ENCODE measurements at regions not wholly inside any gene's neighbourhood (a gene's known extent, or its start where the extent isn't known, plus 50 kb on each side); places are given as distances from the start of the nearest gene placed in this dataset.

DNA sequence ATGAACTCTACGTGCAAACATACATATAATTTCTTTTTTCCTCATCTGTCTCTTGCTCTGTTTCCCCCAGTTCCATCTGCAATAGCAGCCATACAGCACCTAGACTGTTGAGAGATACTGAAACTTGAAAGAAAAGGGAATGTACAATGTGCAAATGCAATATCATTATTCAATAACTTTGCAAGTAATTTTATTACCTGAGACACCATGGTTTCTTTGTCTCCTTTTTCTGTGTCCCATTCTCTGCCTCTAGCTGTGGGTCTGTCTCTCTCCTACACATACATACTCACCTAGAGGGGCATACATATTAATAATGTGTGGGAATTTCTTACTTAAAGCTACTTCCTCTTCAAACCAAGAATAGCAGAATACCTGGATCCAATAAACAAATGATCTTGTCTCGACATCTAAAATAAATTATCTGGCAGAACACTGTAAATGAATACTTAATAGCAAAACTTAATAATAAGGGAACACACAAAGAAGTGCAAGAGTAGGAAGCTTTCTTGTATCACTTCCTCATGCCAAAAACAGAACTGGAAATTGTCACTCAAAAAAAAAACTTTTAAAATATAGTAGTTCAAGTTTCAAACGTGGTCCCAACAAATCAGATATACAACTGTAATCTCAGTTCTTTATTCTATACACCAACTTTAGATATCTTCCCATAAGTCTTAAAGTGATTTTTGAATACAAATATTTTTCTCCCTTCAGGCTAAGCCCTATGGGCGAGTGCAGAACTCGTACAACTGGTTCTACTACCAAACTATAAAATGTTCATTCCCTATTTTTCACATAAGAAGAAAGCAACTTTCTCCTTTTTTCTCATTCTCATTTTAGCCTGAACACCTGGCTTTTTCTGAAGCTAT, 194.6 kb downstream of the NRIP1 start:
- no peak for DNase-seq

DNA sequence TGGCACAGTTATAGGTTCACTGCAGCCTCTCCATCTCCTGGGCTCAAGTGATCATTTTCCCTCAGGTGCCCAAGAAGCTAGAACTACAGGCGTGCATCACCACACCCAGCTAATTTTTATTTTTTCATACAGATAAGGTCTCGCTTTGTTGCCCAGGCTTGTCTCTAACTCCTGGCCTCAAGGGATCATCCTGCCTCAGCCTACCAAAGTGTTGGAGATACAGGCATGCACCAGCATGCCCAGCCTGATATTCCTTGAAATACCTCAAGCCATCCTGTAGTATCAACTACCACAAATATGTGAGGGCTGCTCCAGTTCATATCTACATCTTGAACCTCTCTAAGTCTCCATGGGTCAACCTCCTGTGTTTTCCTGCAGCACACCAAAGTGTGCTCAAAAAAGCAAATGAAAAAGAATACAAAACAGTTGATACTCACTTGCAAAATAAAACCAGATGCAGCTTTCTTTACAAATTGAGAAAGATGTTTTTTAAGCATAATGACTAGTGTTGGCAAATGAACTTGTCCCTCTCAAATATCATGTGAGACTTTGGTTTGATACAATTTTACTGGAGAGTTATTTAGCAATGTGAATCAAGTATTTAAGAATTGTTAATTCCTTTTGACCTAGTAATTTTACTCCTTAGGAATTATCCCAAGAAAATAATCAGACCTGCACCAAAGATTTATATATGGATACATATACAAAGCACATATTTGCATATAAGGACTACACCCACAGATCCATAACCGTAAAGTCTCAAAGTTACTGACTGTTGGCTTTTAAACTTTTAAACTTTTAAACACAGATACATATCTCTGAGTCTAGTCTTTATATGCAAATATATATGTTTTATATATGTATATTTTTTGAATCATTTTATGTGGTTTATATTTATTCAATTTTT, 197.7 kb downstream of the NRIP1 start:
- no peak for DNase-seq

DNA sequence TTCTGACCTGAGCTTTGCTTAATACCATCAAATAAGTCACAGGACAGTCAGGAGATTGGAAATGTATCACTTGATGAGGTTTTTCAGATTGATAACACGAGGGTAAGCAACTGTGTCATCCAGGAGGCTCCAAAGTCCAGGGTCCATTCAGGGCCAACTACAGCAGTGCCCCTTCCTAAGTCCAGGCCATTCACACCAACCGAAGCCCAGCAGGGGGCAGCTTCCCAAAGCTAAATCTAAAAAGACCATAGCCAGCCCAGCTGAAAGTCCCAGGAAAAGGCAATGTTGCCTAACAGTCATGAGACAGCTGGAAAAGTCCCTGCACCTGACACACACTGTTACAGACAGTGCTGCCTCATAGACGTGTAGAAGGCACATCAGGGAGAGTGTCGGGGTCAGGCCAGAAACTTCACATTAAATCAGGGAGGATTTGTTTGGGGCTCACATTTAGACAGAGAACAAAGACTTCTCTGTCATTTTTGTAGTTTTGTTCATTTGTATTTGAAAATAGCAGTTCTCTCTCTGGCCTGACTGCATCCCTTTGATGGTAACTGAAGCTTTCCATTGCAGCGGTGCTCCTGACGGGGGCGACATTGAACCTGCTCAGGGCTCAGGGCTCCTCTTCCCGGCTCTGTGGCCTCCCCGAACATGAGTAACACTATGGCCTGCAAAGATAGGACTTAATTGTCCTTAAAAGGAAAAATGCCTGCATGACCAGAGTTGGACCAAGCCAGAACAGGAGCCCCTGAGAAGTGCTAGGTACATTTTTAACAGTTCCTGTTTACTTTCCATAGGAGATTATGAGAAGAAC, 200.4 kb downstream of the NRIP1 start:
- peak; percentile 9 to 25 for DNase-seq

DNA sequence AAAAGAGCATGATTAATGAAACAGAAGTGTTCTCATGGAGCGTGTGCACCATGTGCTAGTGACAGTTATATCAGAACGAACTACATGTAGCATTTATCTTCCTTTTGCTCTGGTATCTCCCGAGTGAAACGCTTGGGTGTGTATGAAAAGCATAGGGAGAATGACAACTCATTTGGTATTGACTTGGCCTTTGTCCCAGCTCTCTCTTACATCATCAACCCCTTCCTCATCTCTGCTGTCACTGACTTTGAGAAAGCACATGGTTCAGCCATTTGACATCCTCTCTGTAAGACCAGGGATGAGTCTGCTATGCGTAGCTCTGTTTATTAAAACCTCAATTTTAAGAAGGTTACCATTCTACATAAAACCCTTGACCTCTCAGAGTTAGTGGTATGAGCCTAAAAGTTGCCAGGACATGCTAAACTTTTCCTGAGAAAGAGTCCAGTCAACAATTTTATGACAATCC, 201.0 kb downstream of the NRIP1 start:
- no peak for DNase-seq

DNA sequence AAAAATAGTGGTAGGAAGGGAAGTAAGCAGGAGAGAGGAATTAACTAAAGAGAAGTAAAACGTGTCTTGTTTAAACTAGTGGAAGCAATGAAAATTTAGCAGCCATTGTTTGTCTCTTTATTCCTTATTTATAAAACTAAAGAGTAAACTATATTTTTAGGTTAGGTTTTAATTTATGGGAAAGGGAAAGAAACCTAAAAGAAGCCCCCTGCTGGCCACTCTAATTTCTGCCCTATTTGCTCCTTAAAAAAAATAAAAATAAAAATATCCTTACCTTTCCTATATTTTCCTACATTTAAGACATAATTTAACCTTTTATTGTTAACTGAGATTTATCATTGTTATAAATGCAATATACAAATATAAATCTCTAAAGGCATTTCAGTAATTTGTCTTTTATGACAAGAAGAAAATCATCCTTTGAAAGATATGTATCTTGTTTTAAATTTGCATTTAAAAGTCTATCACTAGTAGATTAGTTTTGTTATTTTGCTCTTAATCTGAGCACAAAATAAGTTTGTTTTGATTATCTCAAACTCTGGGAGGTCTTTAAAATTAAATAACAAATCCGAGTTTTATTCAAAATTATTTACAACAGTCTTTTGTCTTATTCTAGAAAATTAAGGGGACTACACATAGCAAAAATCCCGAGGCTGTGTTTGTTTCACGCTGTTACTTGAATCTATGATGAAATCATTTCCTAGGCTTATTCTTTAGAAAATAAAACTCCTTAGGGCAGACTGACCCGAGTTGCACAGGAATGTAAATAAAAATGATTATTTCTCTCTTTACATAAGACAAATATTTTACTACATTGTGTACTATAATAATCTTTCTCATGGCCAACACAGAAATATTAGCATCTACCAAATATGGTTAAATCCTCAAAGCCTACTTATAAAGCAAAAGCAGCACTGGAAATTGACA, 201.7 kb downstream of the NRIP1 start:
- DNase-seq: peak; percentile 6 to 19

DNA sequence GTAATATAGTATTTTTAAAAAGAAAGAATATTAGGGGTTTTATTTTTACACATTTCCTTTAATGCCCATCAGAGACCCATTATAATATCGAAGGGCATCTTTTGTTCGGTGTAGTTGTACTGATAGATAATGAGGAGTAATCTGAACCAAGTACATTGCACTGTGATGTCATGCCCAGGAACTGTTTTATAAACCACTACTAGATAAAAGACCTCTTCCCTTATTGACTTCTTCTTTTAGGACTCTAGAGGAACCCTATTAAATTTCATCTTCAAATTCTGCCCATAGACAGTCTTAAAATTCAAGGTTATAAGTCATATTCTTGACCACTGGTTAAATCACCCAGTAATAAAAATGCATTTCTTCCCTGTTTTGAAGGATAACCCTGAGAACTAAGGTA, 206.5 kb downstream of the NRIP1 start:
- DNase-seq: no peak

DNA sequence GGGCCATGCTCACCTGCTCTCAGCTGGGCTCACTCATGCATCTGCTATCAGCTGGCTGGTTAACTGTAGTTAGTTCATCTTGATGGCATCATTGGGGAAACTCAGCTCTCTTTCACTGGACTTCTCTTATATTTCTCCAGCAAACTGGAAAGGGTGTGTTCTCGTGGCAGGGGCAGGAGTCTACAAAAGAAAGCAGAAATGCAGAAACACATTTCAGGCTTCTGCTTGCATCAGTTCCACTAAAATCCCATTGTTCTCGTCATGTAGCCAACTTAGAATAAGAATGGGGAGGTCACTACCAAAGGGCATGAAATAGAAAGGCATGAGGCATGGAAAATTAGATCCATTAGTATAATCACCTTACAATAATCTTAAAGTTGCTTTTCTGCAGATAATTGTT, 207.3 kb downstream of the NRIP1 start:
- no peak for DNase-seq

DNA sequence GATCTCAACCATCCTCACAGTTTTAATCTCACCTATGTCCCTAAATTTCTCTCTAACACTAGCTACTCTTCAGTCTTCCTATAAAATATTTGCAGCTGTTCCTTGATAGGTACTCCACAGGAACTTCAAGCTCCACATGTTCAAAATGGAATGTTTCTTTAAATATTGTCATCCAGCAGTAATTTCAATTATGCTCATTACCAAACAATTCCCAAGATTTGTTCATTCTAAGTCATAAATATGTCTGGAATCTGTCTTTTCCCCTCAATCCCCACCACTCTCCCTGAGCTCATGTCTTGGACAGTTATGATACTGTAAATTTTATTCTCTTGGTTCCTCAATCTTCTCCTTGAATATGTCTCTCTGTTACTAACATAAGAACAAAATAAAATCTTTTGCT, 214.4 kb downstream of the NRIP1 start:
- DNase-seq: no peak

DNA sequence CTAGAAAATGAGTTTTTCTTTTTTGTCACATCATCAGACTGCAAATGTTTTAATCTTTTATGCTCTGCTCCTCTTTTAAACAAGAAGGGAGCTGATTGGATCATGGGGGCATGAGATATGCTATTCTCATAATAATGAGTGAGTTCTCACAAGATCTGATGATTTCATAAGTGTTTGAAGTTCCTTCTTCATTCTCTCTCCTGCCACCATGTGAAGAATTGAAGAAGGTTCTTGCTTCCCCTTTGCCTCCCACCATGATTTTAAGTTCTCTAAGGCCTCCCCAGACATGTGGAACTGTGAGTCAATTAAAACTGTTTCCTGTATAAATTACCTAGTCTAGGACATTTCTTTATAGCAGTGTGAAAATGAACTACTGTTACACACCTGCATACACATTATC, 218.2 kb downstream of the NRIP1 start:
- no peak for DNase-seq

DNA sequence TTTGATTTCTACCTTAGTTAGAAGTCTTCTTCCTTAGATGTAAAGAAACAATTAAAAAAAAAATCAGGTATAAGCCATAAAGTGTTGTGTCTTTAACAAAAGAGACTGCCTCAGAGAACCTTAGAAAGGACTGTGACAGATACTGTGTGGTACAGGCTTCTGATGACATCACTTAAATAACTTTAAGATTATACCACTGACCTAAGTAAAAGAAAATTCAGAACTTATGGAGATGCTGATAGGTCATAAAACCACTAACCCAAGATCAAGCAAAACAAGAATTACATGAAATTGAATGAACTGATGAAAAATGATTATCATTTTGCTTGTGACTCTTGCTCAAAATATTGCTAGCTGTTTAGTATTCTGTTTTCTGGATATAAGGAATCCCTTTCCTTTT, 220.8 kb downstream of the NRIP1 start:
- no peak for DNase-seq

DNA sequence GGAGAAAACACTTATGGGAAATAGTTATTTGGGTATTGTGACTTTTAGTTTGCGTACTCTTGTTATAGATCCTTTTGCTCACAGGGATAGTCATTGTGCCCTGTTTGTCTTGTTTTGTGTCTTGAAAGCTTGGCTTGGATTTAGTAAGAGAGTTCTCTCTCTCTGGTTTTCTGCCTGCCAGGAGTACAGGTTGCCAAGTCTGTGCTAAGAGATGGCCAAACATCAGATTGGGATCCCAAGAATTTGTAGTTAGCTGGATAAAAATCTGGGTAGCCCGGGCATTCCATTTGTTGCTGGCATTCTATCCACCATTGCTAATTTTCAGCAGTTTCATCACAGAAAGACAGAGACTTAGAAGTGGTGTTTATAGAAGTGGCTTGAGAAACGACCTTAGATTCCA, 222.2 kb downstream of the NRIP1 start:
- DNase-seq: no peak

DNA sequence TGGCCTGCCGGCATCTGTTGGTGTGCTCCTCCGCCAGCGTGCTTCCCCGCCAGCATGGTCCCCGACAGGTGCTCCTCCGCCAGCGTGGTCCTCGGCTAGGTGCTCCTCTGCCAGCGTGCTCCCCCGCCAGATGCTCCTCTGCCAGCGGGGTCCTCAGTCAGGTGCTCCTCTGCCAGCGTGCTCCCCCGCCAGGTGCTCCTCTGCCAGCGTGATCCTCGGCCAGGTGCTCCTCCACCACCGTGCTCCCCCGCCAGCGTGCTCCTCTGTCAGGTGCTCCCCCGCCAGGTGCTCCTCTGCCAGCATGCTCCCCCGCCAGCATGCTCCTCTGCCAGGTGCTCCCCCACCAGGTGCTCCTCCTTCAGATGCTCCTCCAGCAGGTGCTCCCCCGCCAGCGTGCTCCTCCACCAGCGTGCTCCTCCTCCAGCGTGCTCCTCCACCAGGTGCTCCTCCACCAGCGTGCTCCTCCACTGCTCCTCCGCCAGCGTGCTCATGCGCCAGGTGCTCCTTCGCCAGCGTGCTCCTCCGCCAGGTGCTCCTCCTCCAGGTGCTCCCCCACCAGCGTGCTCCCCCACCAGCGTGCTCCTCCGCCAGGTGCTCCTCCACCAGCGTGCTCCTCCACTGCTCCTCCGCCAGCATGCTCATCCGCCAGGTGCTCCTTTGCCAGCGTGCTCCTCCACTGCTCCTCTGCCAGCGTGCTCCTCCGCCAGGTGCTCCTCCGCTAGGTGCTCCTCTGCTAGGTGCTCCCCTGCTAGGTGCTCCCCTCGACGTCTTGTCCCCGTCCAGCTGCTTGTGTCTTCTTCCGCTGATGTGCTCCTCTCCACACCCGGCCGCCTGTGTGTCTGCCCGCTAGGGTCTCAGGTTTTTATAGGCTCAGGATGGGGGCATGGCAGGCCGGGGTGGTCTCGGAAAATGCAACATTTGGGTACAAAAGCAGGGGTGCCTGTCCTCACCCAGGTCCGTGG, 223.0 kb downstream of the NRIP1 start:
- no peak for DNase-seq

DNA sequence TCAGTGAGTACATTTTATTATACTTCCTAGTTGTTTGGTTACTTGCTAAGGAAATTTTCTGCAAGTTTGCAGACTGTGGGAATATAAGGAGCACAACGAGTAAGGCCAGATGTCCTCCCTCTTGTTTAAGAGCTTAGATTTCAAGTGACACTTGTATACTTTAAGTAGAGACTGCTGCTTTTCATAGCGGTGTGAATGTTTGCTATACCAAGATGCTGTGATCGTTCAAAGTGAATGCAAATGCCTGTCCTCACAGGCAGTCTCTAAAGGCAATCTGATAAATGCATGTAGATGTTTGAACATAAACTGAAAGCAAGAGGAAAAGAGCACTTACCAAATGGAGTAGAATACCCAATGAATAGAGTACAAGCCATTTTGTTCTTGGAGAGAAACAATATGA, 226.4 kb downstream of the NRIP1 start:
- DNase-seq: no peak

DNA sequence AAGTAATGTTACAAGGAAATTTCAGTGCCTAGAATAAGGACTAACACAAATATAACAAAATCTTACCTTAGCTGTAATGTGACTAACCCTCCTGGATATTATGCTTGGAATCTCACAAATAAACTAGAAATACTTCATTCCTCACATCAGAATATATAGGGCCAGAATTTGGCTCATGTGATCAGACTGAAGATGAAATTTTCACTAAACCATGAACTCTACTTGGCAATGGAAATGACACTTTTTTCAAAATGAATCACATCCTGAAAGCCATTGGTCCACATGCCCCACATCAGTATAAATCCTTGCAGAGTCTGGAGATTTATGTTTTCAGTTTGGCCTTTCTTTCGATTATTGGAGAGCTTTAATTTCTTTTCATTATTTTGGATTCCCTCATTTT, 227.8 kb downstream of the NRIP1 start:
- no peak for DNase-seq

DNA sequence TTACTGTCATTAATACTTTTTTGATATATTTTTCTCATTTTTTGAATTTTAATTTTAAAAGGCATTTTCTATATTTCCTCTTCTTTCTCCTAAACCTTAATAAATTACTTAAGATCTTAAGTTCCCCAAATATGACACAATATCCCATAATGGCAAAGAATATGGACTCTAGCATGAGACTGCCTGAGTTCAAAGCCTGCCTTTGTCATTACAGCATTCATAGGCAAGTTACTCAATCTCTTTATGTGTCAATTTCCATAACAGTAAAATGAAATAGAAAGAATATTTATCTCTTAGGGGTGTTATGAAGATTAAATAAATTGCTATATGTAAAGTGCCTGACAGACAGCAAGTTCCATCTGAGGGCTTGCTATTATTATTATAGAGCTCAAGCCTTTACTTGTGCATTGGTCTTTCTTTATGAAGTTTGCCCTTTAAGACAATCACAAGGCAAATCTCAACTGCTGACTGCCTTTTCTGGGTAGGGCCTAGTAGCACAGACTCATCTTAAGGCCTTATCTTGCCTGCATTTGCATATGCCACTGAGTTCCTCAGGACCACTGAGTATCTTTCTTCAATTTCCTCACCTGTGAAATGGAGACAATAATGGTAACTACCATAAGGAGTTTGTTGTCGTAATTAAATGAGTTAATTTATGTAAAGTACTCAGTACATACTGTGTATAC, 231.0 kb downstream of the NRIP1 start:
- no peak for DNase-seq

DNA sequence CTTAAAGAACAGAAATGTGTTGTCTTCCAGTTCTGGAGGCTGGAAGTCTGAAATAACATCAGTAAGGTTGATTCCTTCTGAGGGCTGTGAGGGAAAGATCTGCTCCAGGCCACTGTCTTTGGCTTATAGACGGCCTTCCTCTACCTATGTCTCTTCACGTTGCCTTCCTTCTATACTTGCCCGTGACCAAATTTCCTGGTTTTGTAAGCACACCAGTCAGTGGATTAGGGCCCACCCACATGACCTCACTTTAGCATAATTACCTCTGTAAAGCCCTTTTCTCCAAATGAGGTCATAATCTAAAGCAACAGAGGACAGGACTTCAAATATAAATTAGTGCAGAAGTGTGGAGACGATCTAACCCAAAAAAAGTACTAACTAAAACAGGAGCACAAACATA, 231.6 kb downstream of the NRIP1 start:
- DNase-seq: no peak

DNA sequence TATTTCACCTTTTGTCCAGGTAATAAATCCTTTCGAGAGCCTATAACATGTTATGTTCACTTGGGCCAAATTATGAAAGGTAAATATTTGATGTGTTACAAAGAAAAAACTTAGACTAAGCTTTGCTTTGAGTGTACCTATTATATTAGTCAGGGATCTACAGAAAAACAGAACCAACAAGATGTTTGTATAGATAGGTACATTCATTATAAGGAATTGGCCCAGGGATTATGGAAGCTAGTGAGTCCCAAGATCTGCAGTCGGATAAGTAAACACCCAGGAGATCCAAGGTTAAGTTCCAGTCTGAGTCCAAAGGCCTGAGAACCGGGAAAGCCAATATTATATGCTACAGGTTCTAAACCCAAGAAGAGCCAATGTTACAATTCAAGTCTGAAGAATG, 234.5 kb downstream of the NRIP1 start:
- DNase-seq: no peak

DNA sequence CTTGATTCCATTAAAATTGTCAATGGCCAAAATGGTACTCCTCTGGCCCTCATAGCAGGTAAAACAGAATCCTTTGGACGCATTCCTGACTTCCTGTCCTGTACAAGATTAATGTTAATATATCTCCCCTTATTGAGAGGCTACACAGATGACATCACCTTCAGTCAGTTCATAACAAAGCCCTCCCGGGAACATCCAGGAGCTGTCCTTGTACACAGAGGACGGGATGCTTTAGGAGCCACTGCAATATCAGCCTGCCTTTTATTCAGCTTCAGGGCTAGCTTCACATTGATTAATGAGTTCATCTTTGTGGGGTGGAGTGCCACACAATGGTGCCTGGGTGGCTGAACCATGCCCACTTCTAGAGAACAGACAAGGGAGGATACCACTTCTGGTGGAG, 235.1 kb downstream of the NRIP1 start:
- no peak for DNase-seq

DNA sequence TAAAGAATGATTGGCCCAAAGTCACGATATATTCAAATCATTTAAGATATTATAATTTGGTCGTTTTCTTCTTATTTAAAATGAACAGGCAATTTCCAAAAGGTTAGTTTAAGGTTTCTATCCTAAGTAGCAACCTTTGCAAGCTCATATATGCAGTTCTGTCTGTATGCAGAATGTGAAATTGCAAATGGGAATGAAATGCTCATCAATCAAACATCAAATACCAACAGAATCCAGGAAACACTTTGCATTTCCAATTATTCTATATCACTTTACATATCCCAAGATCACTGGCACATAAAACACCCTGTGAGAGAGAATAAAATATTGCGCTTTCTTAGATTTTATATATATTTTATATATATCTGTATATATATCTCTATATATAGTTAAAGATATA, 237.3 kb downstream of the NRIP1 start:
- DNase-seq: no peak

DNA sequence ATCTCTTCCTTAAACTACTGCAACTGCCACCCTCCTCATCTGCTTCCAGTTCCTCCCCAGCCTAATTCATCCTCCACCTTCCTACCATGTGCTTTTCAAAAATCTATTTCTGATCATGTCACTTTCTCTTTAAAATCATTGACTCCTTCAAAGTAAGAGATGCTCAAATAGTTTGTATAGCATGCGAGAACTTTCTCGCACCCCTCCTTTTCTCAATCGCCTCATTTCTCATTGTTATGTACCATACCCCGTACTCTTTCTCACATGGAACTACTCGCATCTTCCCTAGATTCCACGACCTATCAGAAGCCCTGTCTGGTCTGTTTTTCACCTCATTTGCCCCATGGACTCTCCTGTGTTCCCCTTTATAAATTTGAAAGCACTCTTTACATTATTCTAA, 238.2 kb downstream of the NRIP1 start:
- no peak for DNase-seq
